ENCODE measurements at regions not wholly inside any gene's neighbourhood (a gene's known extent, or its start where the extent isn't known, plus 50 kb on each side); places are given as distances from the start of the nearest gene placed in this dataset.

- Histone ChIP-seq H3K14ac (replicated peaks; ENCODE audit: low read depth, low read length) (no peak overlapping the region), H4K8ac (ENCODE audit: low read depth in 2 of 2, low read length in 2 of 2) (no peak overlapping the region), H2BK15ac (ENCODE audit: low read depth, low read length) (no peak overlapping the region), H2BK20ac (ENCODE audit: low read depth, low read length) (no peak overlapping the region), H3K9ac (ENCODE audit: low read depth, low read length) (no peak overlapping the region), H3K27ac (ENCODE audit: insufficient read depth, low read length) (no peak overlapping the region), H3K79me1 (ENCODE audit: low read depth in 1 of 2, low read length in 2 of 2) (peaks cover 0 to 3% of the 10 kb centered on the region in 2 experiments; a peak in 1 of 4 replicates), H3K9me1 (ENCODE audit: insufficient read depth, low read length) (no peaks in the 10 kb centered on the region), H3K4me2 (ENCODE audit: low read depth, low read length) (no peak overlapping the region), H3K56ac (ENCODE audit: extremely low read depth, insufficient read depth, low read length) (no peak overlapping the region), H3K4ac (ENCODE audit: low read depth, low read length) (no peak overlapping the region), H4K20me1 (ENCODE audit: insufficient read depth, low read length) (no peaks in the 10 kb centered on the region), H2AFZ (replicated peaks; ENCODE audit: low read length, poor library complexity) (no peak overlapping the region), H4K91ac (ENCODE audit: insufficient read depth, low read depth, low read length) (no peak overlapping the region), H4K5ac (ENCODE audit: low read depth, low read length) (no peak overlapping the region), H3K4me1 (ENCODE audit: control insufficient read depth, insufficient read depth, low read length) (no peaks in the 10 kb centered on the region; the same call in 1 of the 2 replicates), H3K4me3 (ENCODE audit: insufficient read depth, low read depth, low read length) (no peak overlapping the region), H3K36me3 (ENCODE audit: control insufficient read depth, insufficient read depth, low read length) (no peaks in the 10 kb centered on the region), H2AK5ac (ENCODE audit: low read depth, low read length) (no peak overlapping the region), H2BK120ac (ENCODE audit: low read depth, low read length) (no peak overlapping the region), H2AK9ac (replicated peaks; ENCODE audit: low read depth, low read length, poor library complexity) (no peak overlapping the region), H2BK5ac (ENCODE audit: low read depth, low read length, poor library complexity, severe bottlenecking) (no peak overlapping the region), H3K9me3 (ENCODE audit: control insufficient read depth, insufficient read depth, low read length) (no peaks in the 10 kb centered on the region), H3K18ac (ENCODE audit: low read depth, low read length) (no peak overlapping the region), H3K27me3 (ENCODE audit: control insufficient read depth, insufficient read depth, low read length) (no peaks in the 10 kb centered on the region; the same call in 1 of the 2 replicates), H3K23ac (ENCODE audit: low read depth, low read length) (no peak overlapping the region)
- TF ChIP-seq ELK1 (IDR thresholded peaks at IDR 0.05; ENCODE audit: borderline replicate concordance, low read depth, low read length), result no peak
- no peak for TF ChIP-seq RCOR1 (IDR thresholded peaks at IDR 0.05; ENCODE audit: insufficient replicate concordance, low read length)
- TF ChIP-seq SMC3 (IDR thresholded peaks at IDR 0.05; ENCODE audit: low read depth, low read length), result no peak
- no peak for TF ChIP-seq MAZ (IDR thresholded peaks at IDR 0.05; ENCODE audit: borderline replicate concordance, low read depth, low read length)
- no peak for TF ChIP-seq CHD1 (IDR thresholded peaks at IDR 0.05; ENCODE audit: low read depth, low read length)
- TF ChIP-seq, protein P1, sequence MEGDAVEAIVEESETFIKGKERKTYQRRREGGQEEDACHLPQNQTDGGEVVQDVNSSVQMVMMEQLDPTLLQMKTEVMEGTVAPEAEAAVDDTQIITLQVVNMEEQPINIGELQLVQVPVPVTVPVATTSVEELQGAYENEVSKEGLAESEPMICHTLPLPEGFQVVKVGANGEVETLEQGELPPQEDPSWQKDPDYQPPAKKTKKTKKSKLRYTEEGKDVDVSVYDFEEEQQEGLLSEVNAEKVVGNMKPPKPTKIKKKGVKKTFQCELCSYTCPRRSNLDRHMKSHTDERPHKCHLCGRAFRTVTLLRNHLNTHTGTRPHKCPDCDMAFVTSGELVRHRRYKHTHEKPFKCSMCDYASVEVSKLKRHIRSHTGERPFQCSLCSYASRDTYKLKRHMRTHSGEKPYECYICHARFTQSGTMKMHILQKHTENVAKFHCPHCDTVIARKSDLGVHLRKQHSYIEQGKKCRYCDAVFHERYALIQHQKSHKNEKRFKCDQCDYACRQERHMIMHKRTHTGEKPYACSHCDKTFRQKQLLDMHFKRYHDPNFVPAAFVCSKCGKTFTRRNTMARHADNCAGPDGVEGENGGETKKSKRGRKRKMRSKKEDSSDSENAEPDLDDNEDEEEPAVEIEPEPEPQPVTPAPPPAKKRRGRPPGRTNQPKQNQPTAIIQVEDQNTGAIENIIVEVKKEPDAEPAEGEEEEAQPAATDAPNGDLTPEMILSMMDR (conservative IDR thresholded peaks at IDR 0.05; ENCODE audit: low read depth, low read length), result no peak
- TF ChIP-seq RAD21 (IDR thresholded peaks at IDR 0.05; ENCODE audit: low read length), result no peak
- no peak for TF ChIP-seq CEBPB (IDR thresholded peaks at IDR 0.05; ENCODE audit: low read depth, low read length)
- TF ChIP-seq BHLHE40 (IDR thresholded peaks at IDR 0.05; ENCODE audit: low read depth, low read length), result no peak
- TF ChIP-seq, protein P2, sequence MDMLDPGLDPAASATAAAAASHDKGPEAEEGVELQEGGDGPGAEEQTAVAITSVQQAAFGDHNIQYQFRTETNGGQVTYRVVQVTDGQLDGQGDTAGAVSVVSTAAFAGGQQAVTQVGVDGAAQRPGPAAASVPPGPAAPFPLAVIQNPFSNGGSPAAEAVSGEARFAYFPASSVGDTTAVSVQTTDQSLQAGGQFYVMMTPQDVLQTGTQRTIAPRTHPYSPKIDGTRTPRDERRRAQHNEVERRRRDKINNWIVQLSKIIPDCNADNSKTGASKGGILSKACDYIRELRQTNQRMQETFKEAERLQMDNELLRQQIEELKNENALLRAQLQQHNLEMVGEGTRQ (IDR thresholded peaks at IDR 0.05; ENCODE audit: low read depth, low read length), result no peak
- no peak for TF ChIP-seq NFE2L2 (IDR thresholded peaks at IDR 0.05; ENCODE audit: low read depth, low read length)
- TF ChIP-seq FOS (IDR thresholded peaks at IDR 0.05; ENCODE audit: low read depth, low read length), result no peak
- no peak for TF ChIP-seq MAFK (IDR thresholded peaks at IDR 0.05; ENCODE audit: low read depth, low read length)
- TF ChIP-seq POLR2A (IDR thresholded peaks at IDR 0.05; ENCODE audit: low read depth, low read length), result no peak
- no peak for TF ChIP-seq RFX5 (IDR thresholded peaks at IDR 0.05; ENCODE audit: low read depth, low read length)
- intact Hi-C loops (cut with micrococcal nuclease), result no loop called here
- dilution Hi-C loops (cut with HindIII; ENCODE audit: low sequenced_read_pairs, unreplicated experiment), result no loop called here
- ChIA-PET POLR2A (ENCODE audit: unreplicated experiment) (no interaction called here), CTCF (no interaction called here)
- WGBS, 2 experiments (ENCODE audit: extremely low coverage in 2 of 2, insufficient read length in 1 of 2), result 20% methylated on average over 1 of the region's 2 CpGs; no CpG with 5 or more reads in 1 of the 2 experiments
- ATAC-seq (ENCODE audit: low read depth), result no peak
- in situ Hi-C loops (cut with MboI; ENCODE audit: low sequenced_read_pairs), result no loop called here
- BruUV-seq (replicated peaks), result no TSS peak
- no peak for DNase-seq
These were observed 56.6 kb upstream of the LAS1L start for GRCh38 chrX:65591206-65591605.
